ENCODE measurements at regions not wholly inside any gene's neighbourhood (a gene's known extent, or its start where the extent isn't known, plus 50 kb on each side); places are given as distances from the start of the nearest gene placed in this dataset.

DNA sequence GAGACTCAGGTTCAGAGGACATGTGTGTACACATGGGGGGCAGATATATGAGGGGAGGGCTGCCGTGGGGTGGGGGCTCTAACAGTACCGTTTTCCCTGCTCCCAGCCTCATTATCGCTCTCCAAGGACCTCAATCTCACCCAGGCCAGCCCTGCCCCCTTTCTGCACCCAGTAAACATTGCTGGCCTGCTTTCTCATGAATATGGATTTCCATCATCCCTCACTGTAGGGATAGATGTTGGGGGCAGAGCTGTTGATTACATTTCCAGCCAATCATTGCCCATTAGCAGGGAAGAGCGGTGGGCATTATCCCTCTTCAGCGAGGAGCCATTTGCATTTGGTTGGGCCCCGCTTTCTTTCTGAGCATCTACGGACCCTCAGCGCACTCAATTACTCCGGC is 273.8 kb downstream of the RPS6KC1 start:
- Histone ChIP-seq H3K79me1 (ENCODE audit: low read depth in 1 of 2, low read length in 2 of 2) (no peaks in the 10 kb centered on the region), H4K20me1 (ENCODE audit: insufficient read depth, low read length) (no peaks in the 10 kb centered on the region), H2BK5ac (ENCODE audit: low read depth, low read length, poor library complexity, severe bottlenecking) (no peak overlapping the region), H4K5ac (ENCODE audit: low read depth, low read length) (no peak overlapping the region), H3K18ac (ENCODE audit: low read depth, low read length) (no peak overlapping the region), H3K4ac (ENCODE audit: low read depth, low read length) (no peak overlapping the region), H3K9ac (ENCODE audit: low read depth, low read length) (no peak overlapping the region), H4K8ac (ENCODE audit: low read depth in 2 of 2, low read length in 2 of 2) (no peak overlapping the region), H2AK5ac (ENCODE audit: low read depth, low read length) (no peak overlapping the region), H3K4me2 (ENCODE audit: low read depth, low read length) (no peak overlapping the region), H3K4me3 (ENCODE audit: insufficient read depth, low read depth, low read length) (no peak overlapping the region), H4K91ac (ENCODE audit: insufficient read depth, low read depth, low read length) (no peak overlapping the region), H3K9me3 (ENCODE audit: control insufficient read depth, insufficient read depth, low read length) (no peaks in the 10 kb centered on the region), H3K27me3 (ENCODE audit: control insufficient read depth, insufficient read depth, low read length) (no peaks in the 10 kb centered on the region), H3K23ac (ENCODE audit: low read depth, low read length) (no peak overlapping the region), H3K14ac (replicated peaks; ENCODE audit: low read depth, low read length) (no peak overlapping the region), H2AFZ (replicated peaks; ENCODE audit: low read length, poor library complexity) (no peak overlapping the region), H3K27ac (ENCODE audit: insufficient read depth, low read length) (no peak overlapping the region), H2AK9ac (replicated peaks; ENCODE audit: low read depth, low read length, poor library complexity) (no peak overlapping the region), H3K4me1 (ENCODE audit: control insufficient read depth, insufficient read depth, low read length) (peaks cover 2% of the 10 kb centered on the region; the same call in 1 of the 2 replicates), H3K9me1 (ENCODE audit: insufficient read depth, low read length) (peaks cover 3% of the 10 kb centered on the region; the same call in 1 of the 2 replicates), H3K56ac (ENCODE audit: extremely low read depth, insufficient read depth, low read length) (no peak overlapping the region), H3K36me3 (ENCODE audit: control insufficient read depth, insufficient read depth, low read length) (no peaks in the 10 kb centered on the region), H2BK15ac (ENCODE audit: low read depth, low read length) (no peak overlapping the region), H2BK120ac (ENCODE audit: low read depth, low read length) (no peak overlapping the region), H2BK20ac (ENCODE audit: low read depth, low read length) (no peak overlapping the region)
- intact Hi-C loops (cut with micrococcal nuclease) (no loop called here), in situ Hi-C loops (cut with MboI; ENCODE audit: low sequenced_read_pairs) (no loop called here), dilution Hi-C loops (cut with HindIII; ENCODE audit: low sequenced_read_pairs, unreplicated experiment) (no loop called here)
- WGBS, 2 experiments (ENCODE audit: extremely low coverage in 2 of 2, insufficient read length in 1 of 2) = no CpG with 5 or more reads among the region's 9 CpGs
- DNase-seq (no peak), ATAC-seq (ENCODE audit: low read depth) (no peak)
- no TSS peak for BruUV-seq (replicated peaks)
- ChIA-PET CTCF (no interaction called here), POLR2A (ENCODE audit: unreplicated experiment) (no interaction called here)
- TF ChIP-seq, protein P1, sequence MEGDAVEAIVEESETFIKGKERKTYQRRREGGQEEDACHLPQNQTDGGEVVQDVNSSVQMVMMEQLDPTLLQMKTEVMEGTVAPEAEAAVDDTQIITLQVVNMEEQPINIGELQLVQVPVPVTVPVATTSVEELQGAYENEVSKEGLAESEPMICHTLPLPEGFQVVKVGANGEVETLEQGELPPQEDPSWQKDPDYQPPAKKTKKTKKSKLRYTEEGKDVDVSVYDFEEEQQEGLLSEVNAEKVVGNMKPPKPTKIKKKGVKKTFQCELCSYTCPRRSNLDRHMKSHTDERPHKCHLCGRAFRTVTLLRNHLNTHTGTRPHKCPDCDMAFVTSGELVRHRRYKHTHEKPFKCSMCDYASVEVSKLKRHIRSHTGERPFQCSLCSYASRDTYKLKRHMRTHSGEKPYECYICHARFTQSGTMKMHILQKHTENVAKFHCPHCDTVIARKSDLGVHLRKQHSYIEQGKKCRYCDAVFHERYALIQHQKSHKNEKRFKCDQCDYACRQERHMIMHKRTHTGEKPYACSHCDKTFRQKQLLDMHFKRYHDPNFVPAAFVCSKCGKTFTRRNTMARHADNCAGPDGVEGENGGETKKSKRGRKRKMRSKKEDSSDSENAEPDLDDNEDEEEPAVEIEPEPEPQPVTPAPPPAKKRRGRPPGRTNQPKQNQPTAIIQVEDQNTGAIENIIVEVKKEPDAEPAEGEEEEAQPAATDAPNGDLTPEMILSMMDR (conservative IDR thresholded peaks at IDR 0.05; ENCODE audit: low read depth, low read length) = no peak
- no peak for TF ChIP-seq MXI1 (IDR thresholded peaks at IDR 0.05; ENCODE audit: borderline replicate concordance, low read depth, low read length)

All from IMR-90 (cell line).